Stimulated activated CD8-positive, alpha-beta memory T cell treated with anti-CD3 and anti-CD28 coated beads, Interleukin-4, amount 100 ng/mL, for 48 hours (primary cell): ENCODE measurements at regions not wholly inside any gene's neighbourhood (a gene's known extent, or its start where the extent isn't known, plus 50 kb on each side); places are given as distances from the start of the nearest gene placed in this dataset.

Experiments
- DNase-seq: peaks from one replicate; pipeline ENCODE4 v3.0.0-alpha.2; 2020

- DNase-seq = no peak
Observed at GRCh38 chr2:122447237-122447636, 691.8 kb downstream of the TSN start.

- DNase-seq = no peak
Observed at GRCh38 chr2:122451040-122451439, 695.6 kb downstream of the TSN start.

GRCh38 chr2:122451697-122452096 is 696.2 kb downstream of the TSN start:
- DNase-seq = no peak

GRCh38 chr2:122469147-122469546 is 713.7 kb downstream of the TSN start:
- DNase-seq = no peak

- no peak for DNase-seq
Observed at GRCh38 chr2:122471753-122472152, 716.3 kb downstream of the TSN start.

GRCh38 chr2:122478117-122478516 is 722.7 kb downstream of the TSN start:
- no peak for DNase-seq

- DNase-seq = no peak
Observed at GRCh38 chr2:122478771-122479170, 723.3 kb downstream of the TSN start.

GRCh38 chr2:122480501-122481243 is 725.2 kb downstream of the TSN start:
- no peak for DNase-seq

- no peak for DNase-seq
Observed at GRCh38 chr2:122481244-122481622, 725.8 kb downstream of the TSN start.

- DNase-seq = no peak
Observed at GRCh38 chr2:122481717-122482116, 726.3 kb downstream of the TSN start.

GRCh38 chr2:122486086-122486485 is 730.6 kb downstream of the TSN start:
- no peak for DNase-seq

- DNase-seq = no peak
Observed at GRCh38 chr2:122486705-122487415, 731.4 kb downstream of the TSN start.

- DNase-seq = no peak
Observed at GRCh38 chr2:122491011-122491410, 735.6 kb downstream of the TSN start.

- no peak for DNase-seq
Observed at GRCh38 chr2:122500316-122501105, 745.1 kb downstream of the TSN start.

- no peak for DNase-seq
Observed at GRCh38 chr2:122506620-122507019, 751.2 kb downstream of the TSN start.

GRCh38 chr2:122507261-122507660 is 751.8 kb downstream of the TSN start:
- DNase-seq = no peak

- no peak for DNase-seq
Observed at GRCh38 chr2:122512091-122512490, 756.6 kb downstream of the TSN start.

GRCh38 chr2:122514451-122514996 is 759.1 kb downstream of the TSN start:
- DNase-seq = no peak

- no peak for DNase-seq
Observed at GRCh38 chr2:122515731-122516290, 760.4 kb downstream of the TSN start.

- DNase-seq = no peak
Observed at GRCh38 chr2:122516775-122517174, 761.3 kb downstream of the TSN start.

- no peak for DNase-seq
Observed at GRCh38 chr2:122519366-122519765, 763.9 kb downstream of the TSN start.

GRCh38 chr2:122519821-122520611 is 764.6 kb downstream of the TSN start:
- DNase-seq = no peak
